HT1080 (cell line): ENCODE measurements at regions not wholly inside any gene's neighbourhood (a gene's known extent, or its start where the extent isn't known, plus 50 kb on each side); places are given as distances from the start of the nearest gene placed in this dataset.
"Not testable (repeated sequence)": the region's sequence is repeated elsewhere in the genome, so short reads cannot be mapped to it uniquely, and the experiment has no call there.

ENCODE experiments used
- DNase-seq: peaks from one replicate; pipeline ENCODE4 v3.0.0-alpha.2; 2015; ENCODE audit warnings: low read depth

GRCh38 chr1:178572604-178573003, 59.7 kb downstream of the TEX35 start:
- no peak for DNase-seq

- no peak for DNase-seq
Measured at GRCh38 chr1:178573330-178573729, 60.4 kb downstream of the TEX35 start.

GRCh38 chr1:178574345-178574744, 61.4 kb downstream of the TEX35 start:
- no peak for DNase-seq

- no peak for DNase-seq
Measured at GRCh38 chr1:178575611-178576361, 62.9 kb downstream of the TEX35 start.

GRCh38 chr1:178576841-178577240, 63.9 kb downstream of the TEX35 start:
- no peak for DNase-seq

- DNase-seq, result no peak
Measured at GRCh38 chr1:178577882-178578281, 65.0 kb downstream of the TEX35 start.

GRCh38 chr1:178578541-178578940, 65.6 kb downstream of the TEX35 start:
- no peak for DNase-seq

- DNase-seq, result no peak
Measured at GRCh38 chr1:178579095-178579494, 66.2 kb downstream of the TEX35 start.

- DNase-seq, result no peak
Measured at GRCh38 chr1:178579562-178579961, 66.7 kb downstream of the TEX35 start.

GRCh38 chr1:178580096-178580495, 67.2 kb downstream of the TEX35 start:
- DNase-seq, result no peak

GRCh38 chr1:178580876-178581275, 68.0 kb downstream of the TEX35 start:
- DNase-seq, result no peak

GRCh38 chr1:178581351-178582303, 68.7 kb downstream of the TEX35 start:
- DNase-seq, result no peak

GRCh38 chr1:178587096-178587495, 74.2 kb downstream of the TEX35 start:
- no peak for DNase-seq

GRCh38 chr1:178587975-178588374, 75.1 kb downstream of the TEX35 start:
- DNase-seq, result no peak

- not testable (repeated sequence) for DNase-seq
Measured at GRCh38 chr1:178589042-178589441, 76.1 kb downstream of the TEX35 start.

GRCh38 chr1:178591811-178592210, 78.9 kb downstream of the TEX35 start:
- not testable (repeated sequence) for DNase-seq

- no peak for DNase-seq
Measured at GRCh38 chr1:178593515-178593914, 80.6 kb downstream of the TEX35 start.

GRCh38 chr1:178594133-178594532, 81.2 kb downstream of the TEX35 start:
- DNase-seq, result no peak

- DNase-seq, result no peak
Measured at GRCh38 chr1:178595491-178595890, 82.6 kb downstream of the TEX35 start.

- no peak for DNase-seq
Measured at GRCh38 chr1:178599087-178599486, 86.2 kb downstream of the TEX35 start.

- no peak for DNase-seq
Measured at GRCh38 chr1:178599745-178600144, 86.8 kb downstream of the TEX35 start.

- no peak for DNase-seq
Measured at GRCh38 chr1:178603926-178604325, 91.0 kb downstream of the TEX35 start.
